Ishikawa (cell line): ENCODE measurements at regions not wholly inside any gene's neighbourhood (a gene's known extent, or its start where the extent isn't known, plus 50 kb on each side); places are given as distances from the start of the nearest gene placed in this dataset.

Experiments used
- CEBPB ChIP-seq: IDR thresholded peaks from 2 replicates; pipeline ENCODE4 v1.6.1; 2012
- CREB1 ChIP-seq: IDR thresholded peaks from 2 replicates; pipeline ENCODE4 v1.6.1; 2012; ENCODE audit warnings: low read depth
- EGR1 ChIP-seq: IDR thresholded peaks from 2 replicates; pipeline ENCODE4 v1.6.1; 2012
- EP300 ChIP-seq: IDR thresholded peaks from 2 replicates; pipeline ENCODE4 v1.6.1; 2012; ENCODE audit warnings: borderline replicate concordance
- FOXM1 ChIP-seq: IDR thresholded peaks from 2 replicates; pipeline ENCODE4 v1.6.1; 2012; ENCODE audit warnings: low read depth, borderline replicate concordance
- MAX ChIP-seq: IDR thresholded peaks from 2 replicates; pipeline ENCODE4 v1.6.1; 2012
- NFIC ChIP-seq: IDR thresholded peaks from 2 replicates; pipeline ENCODE4 v1.6.1; 2012
- RAD21 ChIP-seq: IDR thresholded peaks from 2 replicates; pipeline ENCODE4 v1.6.1; 2012; ENCODE audit warnings: low read depth
- REST ChIP-seq: IDR thresholded peaks from 2 replicates; pipeline ENCODE4 v1.6.1; 2012; ENCODE audit warnings: low read depth, mild to moderate bottlenecking
- TAF1 ChIP-seq: IDR thresholded peaks from 2 replicates; pipeline ENCODE4 v1.6.1; 2012; ENCODE audit warnings: low read depth, mild to moderate bottlenecking
- TCF12 ChIP-seq: IDR thresholded peaks from 2 replicates; pipeline ENCODE4 v1.6.1; 2012; ENCODE audit warnings: low read depth
- TEAD4 ChIP-seq: IDR thresholded peaks from 2 replicates; pipeline ENCODE4 v1.6.1; 2012
- YY1 ChIP-seq: IDR thresholded peaks from 2 replicates; pipeline ENCODE4 v1.6.1; 2012; ENCODE audit warnings: low read depth
- ZBTB7A ChIP-seq: IDR thresholded peaks from 2 replicates; pipeline ENCODE4 v1.6.1; 2012; ENCODE audit warnings: low read depth
- TF ChIP-seq, protein P1 (sequence below): IDR thresholded peaks from 2 replicates; pipeline ENCODE4 v1.6.1; 2012

- no peak for TF ChIP-seq FOXM1
- TF ChIP-seq MAX: no peak
- no peak for TF ChIP-seq RAD21
- no peak for TF ChIP-seq CREB1
- TF ChIP-seq EP300: no peak
- no peak for TF ChIP-seq CEBPB
- no peak for TF ChIP-seq TEAD4
- TF ChIP-seq REST: no peak
- no peak for TF ChIP-seq TCF12
- TF ChIP-seq, protein P1, sequence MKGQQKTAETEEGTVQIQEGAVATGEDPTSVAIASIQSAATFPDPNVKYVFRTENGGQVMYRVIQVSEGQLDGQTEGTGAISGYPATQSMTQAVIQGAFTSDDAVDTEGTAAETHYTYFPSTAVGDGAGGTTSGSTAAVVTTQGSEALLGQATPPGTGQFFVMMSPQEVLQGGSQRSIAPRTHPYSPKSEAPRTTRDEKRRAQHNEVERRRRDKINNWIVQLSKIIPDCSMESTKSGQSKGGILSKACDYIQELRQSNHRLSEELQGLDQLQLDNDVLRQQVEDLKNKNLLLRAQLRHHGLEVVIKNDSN: no peak
Observed at GRCh38 chr18:22639026-22639463, 221.3 kb upstream of the CTAGE1 start.

- TF ChIP-seq MAX (no peak), EGR1 (no peak), TCF12 (no peak), TAF1 (no peak), CEBPB (no peak), ZBTB7A (no peak), YY1 (no peak), CREB1 (no peak), EP300 (no peak), NFIC (no peak), FOXM1 (no peak), TEAD4 (no peak), REST (no peak), RAD21 (no peak)
- TF ChIP-seq, protein P1: no peak
Observed at GRCh38 chr18:22639561-22639960, 221.8 kb upstream of the CTAGE1 start.

GRCh38 chr18:22640281-22640842, 222.6 kb upstream of the CTAGE1 start:
- no peak for TF ChIP-seq TAF1
- no peak for TF ChIP-seq ZBTB7A
- TF ChIP-seq TCF12: no peak
- TF ChIP-seq RAD21: no peak
- TF ChIP-seq FOXM1: no peak
- TF ChIP-seq EP300: no peak
- TF ChIP-seq CREB1: no peak
- no peak for TF ChIP-seq YY1
- no peak for TF ChIP-seq TEAD4
- no peak for TF ChIP-seq NFIC
- TF ChIP-seq REST: no peak
- TF ChIP-seq, protein P1: no peak
- no peak for TF ChIP-seq CEBPB
- no peak for TF ChIP-seq EGR1
- no peak for TF ChIP-seq MAX
